HUES64 (cell line): ENCODE measurements at regions not wholly inside any gene's neighbourhood (a gene's known extent, or its start where the extent isn't known, plus 50 kb on each side); places are given as distances from the start of the nearest gene placed in this dataset.

Experiments
- H3K27ac ChIP-seq: 2 replicates; pipeline ENCODE4 v1.7.0; 2013; ENCODE audit warnings: low read depth, low read length, inconsistent platforms
- H3K27me3 ChIP-seq: 2 replicates; pipeline ENCODE4 v1.6.1; 2013; ENCODE audit warnings: mild to moderate bottlenecking, low read length; ENCODE audit not compliant: insufficient read depth
- H3K36me3 ChIP-seq: 2 replicates; pipeline ENCODE4 v1.6.1; 2013; ENCODE audit warnings: mild to moderate bottlenecking, low read length; ENCODE audit not compliant: insufficient read depth
- H3K4me1 ChIP-seq: 2 replicates; pipeline ENCODE4 v1.6.1; 2013; ENCODE audit warnings: mild to moderate bottlenecking, low read length, moderate library complexity; ENCODE audit not compliant: insufficient read depth
- H3K4me3 ChIP-seq: 2 replicates; pipeline ENCODE4 v1.5.1; 2013; ENCODE audit warnings: mild to moderate bottlenecking, low read length, moderate library complexity
- H3K9ac ChIP-seq: 2 replicates; pipeline ENCODE4 v1.6.1; 2013; ENCODE audit warnings: mild to moderate bottlenecking, low read depth, low read length
- H3K9me3 ChIP-seq: 2 replicates; pipeline ENCODE4 v1.6.1; 2013; ENCODE audit warnings: low read depth, low read length; ENCODE audit not compliant: insufficient read depth
- WGBS: fragments of 150-250, 120-280 bp; methylation state at CpG from one replicate; pipeline ENCODE4 v1.1.7; 2013; ENCODE audit warnings: missing lambda C conversion rate; 5-methylcytosine and 5-hydroxymethylcytosine counted together

GRCh38 chr17:13788385-13788784, 186.7 kb upstream of the HS3ST3A1 start:
- Histone ChIP-seq H3K27me3 (no peaks in the 10 kb centered on the region), H3K27ac (no peak overlapping the region), H3K4me3 (no peak overlapping the region), H3K36me3 (no peaks in the 10 kb centered on the region), H3K9ac (no peak overlapping the region), H3K9me3 (peaks cover 12% of the 10 kb centered on the region), H3K4me1 (no peaks in the 10 kb centered on the region)
- WGBS, result 94% methylated on average over 2 of the region's 2 CpGs

- WGBS, result 90% methylated on average over 2 of the region's 2 CpGs
- Histone ChIP-seq H3K36me3 (no peaks in the 10 kb centered on the region), H3K27ac (no peak overlapping the region), H3K4me1 (no peaks in the 10 kb centered on the region), H3K4me3 (no peak overlapping the region), H3K9me3 (peaks cover 12% of the 10 kb centered on the region), H3K9ac (no peak overlapping the region), H3K27me3 (no peaks in the 10 kb centered on the region)
Measured at GRCh38 chr17:13792314-13792713, 190.6 kb upstream of the HS3ST3A1 start.

- no peak overlapping the region for H3K4me3 ChIP-seq
- no peaks in the 10 kb centered on the region for H3K27me3 ChIP-seq
- H3K36me3 ChIP-seq, result no peaks in the 10 kb centered on the region
- H3K9me3 ChIP-seq, result peaks cover 12% of the 10 kb centered on the region
- no peak overlapping the region for H3K27ac ChIP-seq
- no peaks in the 10 kb centered on the region for H3K4me1 ChIP-seq
- H3K9ac ChIP-seq, result no peak overlapping the region
- WGBS, result no CpG with 5 or more reads among the region's 1 CpG
Measured at GRCh38 chr17:13793951-13794350, 192.2 kb upstream of the HS3ST3A1 start.

GRCh38 chr17:13797863-13798262, 196.1 kb upstream of the HS3ST3A1 start:
- Histone ChIP-seq H3K9ac (no peak overlapping the region), H3K27me3 (no peaks in the 10 kb centered on the region)

GRCh38 chr17:13806092-13806491, 204.4 kb upstream of the HS3ST3A1 start:
- Histone ChIP-seq H3K9me3 (no peaks in the 10 kb centered on the region), H3K4me1 (no peaks in the 10 kb centered on the region), H3K9ac (no peak overlapping the region), H3K27ac (no peak overlapping the region), H3K4me3 (no peak overlapping the region), H3K36me3 (no peaks in the 10 kb centered on the region), H3K27me3 (no peaks in the 10 kb centered on the region)
- 78% methylated on average over 5 of the region's 5 CpGs for WGBS

More at GRCh38 chr17:13797863-13798262, 196.1 kb upstream of the HS3ST3A1 start:
- H3K4me3 ChIP-seq, result no peak overlapping the region
- H3K36me3 ChIP-seq, result no peaks in the 10 kb centered on the region
- H3K4me1 ChIP-seq, result no peaks in the 10 kb centered on the region
- H3K27ac ChIP-seq, result no peak overlapping the region
- no peaks in the 10 kb centered on the region for H3K9me3 ChIP-seq

GRCh38 chr17:13807103-13807502, 205.4 kb upstream of the HS3ST3A1 start:
- no peaks in the 10 kb centered on the region for H3K36me3 ChIP-seq
- no peak overlapping the region for H3K9ac ChIP-seq
- H3K9me3 ChIP-seq, result no peaks in the 10 kb centered on the region
- WGBS, result 92% methylated on average over 3 of the region's 3 CpGs
- no peak overlapping the region for H3K4me3 ChIP-seq
- no peaks in the 10 kb centered on the region for H3K27me3 ChIP-seq
- no peak overlapping the region for H3K27ac ChIP-seq
- H3K4me1 ChIP-seq, result no peaks in the 10 kb centered on the region

- H3K27me3 ChIP-seq, result no peaks in the 10 kb centered on the region
- 88% methylated on average over 2 of the region's 2 CpGs for WGBS
Measured at GRCh38 chr17:13812350-13812749, 210.6 kb upstream of the HS3ST3A1 start.

GRCh38 chr17:13813347-13814240, 211.9 kb upstream of the HS3ST3A1 start:
- no peaks in the 10 kb centered on the region for H3K4me1 ChIP-seq
- H3K36me3 ChIP-seq, result no peaks in the 10 kb centered on the region
- H3K9me3 ChIP-seq, result no peaks in the 10 kb centered on the region
- H3K27me3 ChIP-seq, result no peaks in the 10 kb centered on the region
- no peak overlapping the region for H3K27ac ChIP-seq
- WGBS, result 96% methylated on average over 16 of the region's 17 CpGs
- H3K4me3 ChIP-seq, result no peak overlapping the region
- H3K9ac ChIP-seq, result no peak overlapping the region

More at GRCh38 chr17:13812350-13812749, 210.6 kb upstream of the HS3ST3A1 start:
- no peak overlapping the region for H3K27ac ChIP-seq
- no peak overlapping the region for H3K9ac ChIP-seq
- no peaks in the 10 kb centered on the region for H3K36me3 ChIP-seq
- H3K9me3 ChIP-seq, result no peaks in the 10 kb centered on the region
- no peaks in the 10 kb centered on the region for H3K4me1 ChIP-seq
- no peak overlapping the region for H3K4me3 ChIP-seq

- H3K27me3 ChIP-seq, result no peaks in the 10 kb centered on the region
- WGBS, result 85% methylated on average over 3 of the region's 3 CpGs
- H3K4me3 ChIP-seq, result no peak overlapping the region
- H3K9ac ChIP-seq, result no peak overlapping the region
- no peak overlapping the region for H3K27ac ChIP-seq
- no peaks in the 10 kb centered on the region for H3K9me3 ChIP-seq
- H3K36me3 ChIP-seq, result no peaks in the 10 kb centered on the region
- no peaks in the 10 kb centered on the region for H3K4me1 ChIP-seq
Measured at GRCh38 chr17:13822700-13823099, 221.0 kb upstream of the HS3ST3A1 start.

GRCh38 chr17:13825526-13826040, 223.9 kb upstream of the HS3ST3A1 start:
- no peaks in the 10 kb centered on the region for H3K36me3 ChIP-seq
- H3K27me3 ChIP-seq, result no peaks in the 10 kb centered on the region
- no peak overlapping the region for H3K4me3 ChIP-seq
- no peak overlapping the region for H3K27ac ChIP-seq
- H3K4me1 ChIP-seq, result no peaks in the 10 kb centered on the region
- no peaks in the 10 kb centered on the region for H3K9me3 ChIP-seq
- no peak overlapping the region for H3K9ac ChIP-seq
- 90% methylated on average over 1 of the region's 1 CpG for WGBS

- H3K27me3 ChIP-seq, result no peaks in the 10 kb centered on the region
- 98% methylated on average over 2 of the region's 3 CpGs for WGBS
- H3K27ac ChIP-seq, result no peak overlapping the region
- H3K9ac ChIP-seq, result no peak overlapping the region
- H3K36me3 ChIP-seq, result no peaks in the 10 kb centered on the region
- no peak overlapping the region for H3K4me3 ChIP-seq
- no peaks in the 10 kb centered on the region for H3K9me3 ChIP-seq
- H3K4me1 ChIP-seq, result no peaks in the 10 kb centered on the region
Measured at GRCh38 chr17:13827118-13827517, 225.4 kb upstream of the HS3ST3A1 start.
